ENCODE measurements at regions not wholly inside any gene's neighbourhood (a gene's known extent, or its start where the extent isn't known, plus 50 kb on each side); places are given as distances from the start of the nearest gene placed in this dataset.

GRCh38 chr22:23485490-23485889 lies 94.6 kb downstream of the IGLL1 start:
- H2BK15ac ChIP-seq (ENCODE audit: low read length): no peak overlapping the region
- no peaks in the 10 kb centered on the region for H3K79me2 ChIP-seq (ENCODE audit: control insufficient read depth in 1 of 2, insufficient read depth in 2 of 2, low read length in 2 of 2)
- H4K8ac ChIP-seq (ENCODE audit: extremely low read depth, insufficient read depth, low read length): no peak overlapping the region
- no peaks in the 10 kb centered on the region for H3K23me2 ChIP-seq (ENCODE audit: low read depth, low read length)
- DNase-seq (ENCODE audit: low read depth in 1 of 2, low spot score in 2 of 2) (no peak), FAIRE-seq (no peak)
- no peak overlapping the region for H2BK12ac ChIP-seq (ENCODE audit: low read depth, low read length)
- no peak overlapping the region for H2AFZ ChIP-seq (ENCODE audit: low read length)
- H3K56ac ChIP-seq (replicated peaks; ENCODE audit: insufficient read length, low read depth, low read length): no peak overlapping the region
- H3K36me3 ChIP-seq (ENCODE audit: control insufficient read depth in 2 of 4, insufficient read depth in 4 of 4, low read length in 3 of 4): no peaks in the 10 kb centered on the region
- H3K4ac ChIP-seq (replicated peaks; ENCODE audit: insufficient read length, low read depth, low read length): no peak overlapping the region
- H4K5ac ChIP-seq (ENCODE audit: insufficient read length, low read depth, low read length): no peak overlapping the region
- no peak overlapping the region for H3K18ac ChIP-seq (ENCODE audit: extremely low read depth, low read length)
- no peak overlapping the region for H3K4me2 ChIP-seq (ENCODE audit: insufficient read depth in 1 of 2, low read depth in 2 of 2, low read length in 2 of 2)
- H3K79me1 ChIP-seq (ENCODE audit: low read depth, low read length): no peaks in the 10 kb centered on the region
- no peak overlapping the region for H3K9ac ChIP-seq (replicated peaks in 1 of 4; ENCODE audit: extremely low read depth in 1 of 4, low read depth in 3 of 4, low read length in 3 of 4)
- H3K4me3 ChIP-seq (ENCODE audit: extremely low read depth in 1 of 4, insufficient read depth in 2 of 4, low read depth in 3 of 4, low read length in 4 of 4): no peak overlapping the region
- no peak overlapping the region for H2BK5ac ChIP-seq (ENCODE audit: low read depth, low read length)
- POLR2A ChIA-PET (ENCODE audit: partially characterized antibody): no interaction called here
- no peak overlapping the region for H4K91ac ChIP-seq (replicated peaks; ENCODE audit: insufficient read length, low read length)
- H4K20me1 ChIP-seq (replicated peaks in 1 of 2; ENCODE audit: control insufficient read depth in 1 of 2, insufficient read depth in 2 of 2, low read length in 2 of 2): no peaks in the 10 kb centered on the region
- WGBS, 2 experiments (ENCODE audit: extremely low coverage in 1 of 2, insufficient coverage in 1 of 2, insufficient read length in 1 of 2, insufficient replicate concordance in 2 of 2, low coverage in 1 of 2, low lambda C conversion rate in 2 of 2, missing lambda C conversion rate in 1 of 2): 78% methylated on average over 4 of the region's 4 CpGs; no CpG with 5 or more reads in 1 of the 2 experiments
- no peak overlapping the region for H3K14ac ChIP-seq (ENCODE audit: insufficient read length)
- H2BK20ac ChIP-seq (ENCODE audit: low read length): no peak overlapping the region
- no peaks in the 10 kb centered on the region for H3K4me1 ChIP-seq (replicated peaks in 1 of 4; ENCODE audit: control insufficient read depth in 3 of 4, insufficient read depth in 4 of 4, low read length in 3 of 4)
- no peak overlapping the region for H3K27ac ChIP-seq (ENCODE audit: low read depth, low read length)
- CTCF ChIA-PET (ENCODE audit: partially characterized antibody): interaction anchor here (1.0 to 1.1 kb wide), 2 partner anchors 29 to 74 kb away, joined by 3 read pairs; no protein-coding TSS in a partner anchor
- no peak overlapping the region for H3K23ac ChIP-seq (ENCODE audit: insufficient read length)
- H2AK5ac ChIP-seq (ENCODE audit: low read depth, low read length): no peak overlapping the region
- H3K27me3 ChIP-seq (replicated peaks in 1 of 4; ENCODE audit: control insufficient read depth in 3 of 4, extremely low read depth in 1 of 4, insufficient read depth in 3 of 4, low read length in 3 of 4): peaks cover 0 to 4% (median 0%) of the 10 kb centered on the region in 4 experiments; a peak in 2 of 7 replicates
- H2BK120ac ChIP-seq (replicated peaks; ENCODE audit: low read depth, low read length): no peak overlapping the region
- no peaks in the 10 kb centered on the region for H3K9me3 ChIP-seq (ENCODE audit: insufficient read depth in 2 of 2, low read depth in 1 of 2, low read length in 1 of 2)
- TF ChIP-seq CBX5 (IDR thresholded peaks at IDR 0.05; ENCODE audit: low read depth, low read length) (no peak), GTF2F1 (IDR thresholded peaks at IDR 0.05; ENCODE audit: borderline replicate concordance, low read depth, low read length) (no peak), KDM5A (IDR thresholded peaks at IDR 0.05; ENCODE audit: low read length) (no peak), ATF3 (IDR thresholded peaks at IDR 0.05; ENCODE audit: insufficient read depth, low read depth, low read length) (no peak), USF2 (IDR thresholded peaks at IDR 0.05; ENCODE audit: low read length) (no peak), RFX5 (IDR thresholded peaks at IDR 0.05; ENCODE audit: borderline replicate concordance, low read depth, low read length) (no peak), YY1 (IDR thresholded peaks at IDR 0.05; ENCODE audit: low read depth, low read length) (no peak), CREB1 (IDR thresholded peaks at IDR 0.05) (no peak), SP4 (IDR thresholded peaks at IDR 0.05; ENCODE audit: low read length) (no peak), RNF2 (IDR thresholded peaks at IDR 0.05; ENCODE audit: borderline replicate concordance, low read depth, low read length, missing control alignments, poor library complexity, severe bottlenecking) (no peak), TBP (IDR thresholded peaks at IDR 0.05; ENCODE audit: low read depth, low read length) (no peak), NRF1 (IDR thresholded peaks at IDR 0.05; ENCODE audit: low read depth, low read length) (no peak), E2F6 (IDR thresholded peaks at IDR 0.05) (no peak)

Data from H1 (cell line).